AG10803 (cell line): ENCODE measurements at regions not wholly inside any gene's neighbourhood (a gene's known extent, or its start where the extent isn't known, plus 50 kb on each side); places are given as distances from the start of the nearest gene placed in this dataset.

ENCODE experiments used
- DNase-seq: peaks from one replicate; pipeline ENCODE4 v3.0.0; 2010; ENCODE audit warnings: low read depth
- H3K4me3 ChIP-seq: 2 replicates; pipeline ENCODE4 v1.5.1; 2011; ENCODE audit warnings: mild to moderate bottlenecking, low read length, control low read depth
- CTCF ChIP-seq: conservative IDR thresholded peaks from 2 replicates; pipeline ENCODE4 v1.5.1; 2011; ENCODE audit warnings: mild to moderate bottlenecking, low read length, control low read depth, inconsistent platforms

- no peak overlapping the region for H3K4me3 ChIP-seq
- no peak for TF ChIP-seq CTCF
- DNase-seq: no peak
Observed at GRCh38 chr1:217921126-217921904, 290.2 kb downstream of the SPATA17 start.

- no peak for DNase-seq
- TF ChIP-seq CTCF: no peak
- no peak overlapping the region for H3K4me3 ChIP-seq
Observed at GRCh38 chr1:217924924-217925323, 293.8 kb downstream of the SPATA17 start.

- H3K4me3 ChIP-seq: no peak overlapping the region
- no peak for DNase-seq
- no peak for TF ChIP-seq CTCF
Observed at GRCh38 chr1:217929213-217929885, 298.2 kb downstream of the SPATA17 start.

GRCh38 chr1:217943361-217943760 lies 312.2 kb downstream of the SPATA17 start:
- no peak for DNase-seq
- no peak overlapping the region for H3K4me3 ChIP-seq
- TF ChIP-seq CTCF: no peak

GRCh38 chr1:217944550-217944949 lies 313.4 kb downstream of the SPATA17 start:
- H3K4me3 ChIP-seq: no peak overlapping the region
- no peak for DNase-seq
- no peak for TF ChIP-seq CTCF

GRCh38 chr1:217946511-217946910 lies 315.4 kb downstream of the SPATA17 start:
- no peak for TF ChIP-seq CTCF
- H3K4me3 ChIP-seq: no peak overlapping the region
- DNase-seq: no peak

GRCh38 chr1:217948741-217949140 lies 317.6 kb downstream of the SPATA17 start:
- no peak for DNase-seq
- TF ChIP-seq CTCF: no peak

More at GRCh38 chr1:217948741-217949140, 317.6 kb downstream of the SPATA17 start:
- no peak overlapping the region for H3K4me3 ChIP-seq
